ENCODE measurements at regions not wholly inside any gene's neighbourhood (a gene's known extent, or its start where the extent isn't known, plus 50 kb on each side); places are given as distances from the start of the nearest gene placed in this dataset.

DNA sequence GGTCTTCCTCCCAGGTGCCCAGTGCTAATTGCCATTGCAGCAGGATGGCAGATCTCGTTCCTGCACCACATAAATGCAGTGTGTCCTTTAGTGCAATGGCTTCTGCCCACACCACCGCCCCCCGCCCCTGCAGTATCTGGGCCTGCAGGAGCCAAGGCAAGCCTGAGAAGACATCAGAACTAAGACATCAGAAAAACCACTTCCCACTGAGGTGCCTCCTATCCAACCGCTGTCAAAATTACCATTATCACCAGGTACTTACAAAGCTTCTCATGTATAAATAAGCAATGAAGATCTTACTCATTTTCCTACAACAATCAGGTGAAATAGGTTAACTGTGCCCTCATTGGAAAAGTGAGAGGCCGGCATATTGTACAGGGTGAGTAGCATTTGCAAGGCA lies 228.8 kb downstream of the FBXO15 start:
- DNase-seq (ENCODE audit: low read depth in 2 of 2): no peak

DNA sequence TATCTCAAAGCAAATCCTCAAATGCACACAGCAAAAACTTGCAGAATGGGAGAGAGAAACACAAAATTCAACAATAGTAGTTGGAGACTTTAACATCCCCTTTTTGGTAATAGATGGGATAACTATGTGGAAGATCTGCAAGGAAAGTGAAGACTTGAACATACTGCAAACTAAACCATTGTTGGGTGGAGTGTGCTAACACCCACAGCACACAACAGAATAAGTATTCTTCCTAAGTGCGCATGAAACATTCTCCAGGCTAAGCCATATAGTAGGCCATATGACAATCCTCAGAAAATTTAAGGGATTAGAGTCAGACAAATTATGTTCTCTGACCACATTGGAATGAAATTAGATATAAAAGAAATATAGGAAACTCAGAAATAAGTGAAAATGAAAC lies 230.6 kb downstream of the FBXO15 start:
- no peak for DNase-seq (ENCODE audit: low read depth in 2 of 2)

DNA sequence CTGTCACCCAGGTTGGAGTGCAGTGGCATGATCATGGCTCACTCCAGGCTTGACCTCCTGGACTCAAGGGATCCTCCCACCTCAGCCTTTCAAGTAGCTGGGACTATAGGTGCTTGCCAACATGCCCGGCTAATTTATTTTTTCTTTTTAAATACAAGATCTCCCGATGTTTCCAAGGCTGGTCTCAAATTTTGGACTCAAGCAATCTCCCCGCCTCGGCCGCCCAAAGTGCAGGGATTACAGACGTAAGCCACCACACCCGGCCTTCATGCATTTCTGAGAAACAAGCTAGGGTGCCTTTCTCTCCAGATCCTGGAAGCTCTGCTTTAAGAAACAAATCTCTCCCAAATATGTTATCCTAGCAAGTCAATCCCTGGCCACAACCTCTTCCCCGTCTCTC lies 234.1 kb downstream of the FBXO15 start:
- no peak for DNase-seq (ENCODE audit: low read depth in 2 of 2)

DNA sequence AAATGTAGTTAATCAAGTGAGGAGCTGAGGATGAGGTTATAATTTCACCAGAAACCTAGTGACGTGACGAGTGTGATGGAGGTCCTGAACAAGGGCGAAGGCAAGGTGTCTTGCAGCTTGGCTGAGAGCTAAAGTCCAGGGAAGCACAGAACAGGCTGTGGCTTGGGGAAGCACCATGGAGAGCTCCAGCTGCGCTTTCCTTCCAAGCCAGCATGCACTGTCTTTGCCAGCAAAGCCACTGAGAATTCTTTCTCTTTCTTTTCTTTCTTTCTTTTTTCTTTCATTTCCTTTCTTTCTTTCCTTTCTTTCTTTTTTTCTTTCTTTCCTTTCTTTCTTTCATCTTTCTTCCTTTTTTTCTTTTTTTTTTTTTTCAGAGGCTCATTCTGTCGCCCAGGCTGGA lies 239.3 kb downstream of the FBXO15 start:
- DNase-seq (ENCODE audit: low read depth in 2 of 2): no peak

DNA sequence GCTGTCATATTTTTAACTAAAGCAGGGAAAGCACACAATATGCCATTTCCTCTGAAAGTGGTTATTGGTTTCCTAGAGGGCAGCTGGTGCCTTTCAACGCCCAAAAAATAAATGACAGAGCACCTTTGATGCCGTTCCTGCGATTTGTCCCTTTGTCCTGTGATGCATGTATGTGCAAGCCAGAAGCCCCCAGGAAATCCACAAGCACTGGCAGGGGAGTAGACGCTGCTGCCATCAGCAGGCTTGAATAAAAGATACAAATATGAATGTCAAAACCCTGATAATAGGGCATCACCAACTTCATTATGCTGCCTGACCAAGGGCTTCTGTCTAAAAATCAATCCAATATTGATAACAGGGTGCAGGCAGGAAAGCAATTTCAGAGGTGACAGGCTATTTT lies 246.1 kb downstream of the FBXO15 start:
- no peak for DNase-seq (ENCODE audit: low read depth in 2 of 2)

DNA sequence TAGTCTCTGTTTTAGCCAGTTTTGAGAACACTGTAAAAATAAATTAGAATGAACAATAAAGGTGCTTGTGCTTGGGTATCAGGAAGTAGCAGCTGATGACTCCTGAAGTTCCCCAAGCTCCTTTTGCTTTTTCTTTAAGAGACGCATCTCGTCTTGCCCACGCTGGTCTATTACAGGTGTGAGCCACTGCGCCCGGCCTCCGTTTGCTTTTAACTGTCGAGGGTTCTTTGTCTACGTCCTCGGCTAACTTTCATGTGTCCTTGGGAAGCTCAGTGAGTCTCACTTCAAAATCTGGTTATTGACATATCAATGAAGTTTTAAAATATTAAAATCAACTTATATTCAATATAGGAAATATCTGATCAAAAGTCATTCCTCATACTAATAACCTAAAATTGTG lies 246.5 kb downstream of the FBXO15 start:
- no peak for DNase-seq (ENCODE audit: low read depth in 2 of 2)

DNA sequence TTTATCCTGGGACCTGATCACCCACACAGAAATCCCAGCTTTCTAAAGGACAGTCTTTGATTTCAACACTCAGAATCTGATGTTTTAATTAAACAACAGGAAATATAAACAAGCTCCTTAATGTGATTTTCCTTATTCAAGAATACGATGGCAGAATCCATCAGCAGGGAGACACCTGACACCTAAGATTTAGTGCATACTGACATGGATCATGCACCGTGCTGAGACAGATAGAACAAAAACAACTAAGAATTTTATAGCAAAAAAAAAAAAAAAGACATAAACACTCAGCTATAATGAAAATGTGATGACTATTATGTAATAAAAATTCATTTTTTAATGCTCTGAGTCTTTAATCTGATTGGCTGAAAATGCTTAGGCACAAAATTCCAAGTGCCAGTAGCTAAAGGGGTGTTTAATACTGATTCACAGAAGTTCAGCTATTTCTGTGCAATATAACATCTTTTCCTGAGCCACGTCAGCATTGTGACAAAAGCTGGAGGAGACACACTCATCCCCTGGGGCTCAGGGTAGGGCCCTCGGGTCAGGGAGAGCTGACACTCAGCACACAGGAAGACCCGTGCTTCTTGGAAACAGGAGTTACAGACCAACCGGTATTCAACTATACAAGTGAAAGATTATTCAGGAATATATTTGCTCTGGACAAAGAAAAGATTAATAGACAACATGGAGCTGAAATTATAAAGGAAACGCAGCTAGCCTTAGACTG lies 247.4 kb downstream of the FBXO15 start:
- no peak for DNase-seq (ENCODE audit: low read depth in 2 of 2)

DNA sequence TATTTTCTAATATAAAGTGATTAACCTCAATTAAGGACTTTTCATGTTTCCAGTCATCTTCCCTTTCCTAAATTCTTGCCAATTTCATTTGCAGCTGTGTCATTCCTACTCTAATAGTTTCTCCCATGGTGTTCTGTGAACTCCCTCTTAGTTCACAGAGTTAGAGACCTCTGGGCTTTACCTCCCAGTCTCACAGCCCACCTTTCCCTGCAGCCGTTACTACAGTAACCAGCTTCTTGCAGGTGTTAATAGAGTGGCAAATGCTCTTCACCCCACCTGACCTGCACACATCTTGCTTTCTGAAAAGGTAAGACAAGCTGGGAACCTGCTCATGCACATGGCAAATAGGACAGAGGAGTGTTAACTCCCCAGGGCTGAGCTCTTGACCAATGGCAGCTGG lies 250.1 kb downstream of the FBXO15 start:
- DNase-seq (ENCODE audit: low read depth in 2 of 2): no peak

DNA sequence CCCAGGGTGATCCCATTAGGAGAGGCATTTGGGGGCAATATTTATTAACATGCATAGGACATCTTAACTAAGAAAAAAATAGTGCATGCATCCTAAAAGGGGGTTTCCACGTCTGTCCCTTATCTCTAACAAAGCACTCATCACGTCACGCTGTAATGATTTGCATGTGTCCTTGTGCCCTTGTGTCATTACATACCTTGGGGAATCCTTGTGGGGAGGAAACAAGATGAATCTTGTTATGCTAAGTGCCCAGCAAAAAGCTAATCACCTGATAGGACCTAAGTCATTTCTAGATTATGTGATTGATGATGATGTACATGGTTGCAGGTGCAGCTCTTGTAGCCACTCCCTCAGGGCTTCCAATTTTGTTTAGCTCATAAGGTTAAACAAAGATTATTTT lies 250.9 kb downstream of the FBXO15 start:
- DNase-seq (ENCODE audit: low read depth in 2 of 2): no peak

DNA sequence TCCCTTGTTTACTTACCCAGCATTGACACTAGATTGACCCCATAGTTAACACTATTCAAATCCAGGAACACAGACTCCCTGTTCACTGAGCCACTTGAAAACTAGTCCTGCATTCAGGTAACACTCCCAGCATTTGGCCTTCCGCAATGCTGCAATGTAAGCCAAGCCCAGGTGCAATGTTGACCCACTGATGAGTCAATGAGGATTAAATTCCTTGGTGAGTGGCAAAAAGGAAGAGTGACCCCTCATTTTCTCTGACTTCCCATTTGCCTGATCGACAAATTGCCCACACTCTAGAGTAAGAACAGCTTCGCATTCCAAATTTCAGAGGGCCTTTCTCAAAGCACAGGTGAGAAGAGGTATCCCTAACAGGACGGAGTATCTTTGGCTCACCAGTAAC lies 251.9 kb downstream of the FBXO15 start:
- DNase-seq (ENCODE audit: low read depth in 2 of 2): no peak

DNA sequence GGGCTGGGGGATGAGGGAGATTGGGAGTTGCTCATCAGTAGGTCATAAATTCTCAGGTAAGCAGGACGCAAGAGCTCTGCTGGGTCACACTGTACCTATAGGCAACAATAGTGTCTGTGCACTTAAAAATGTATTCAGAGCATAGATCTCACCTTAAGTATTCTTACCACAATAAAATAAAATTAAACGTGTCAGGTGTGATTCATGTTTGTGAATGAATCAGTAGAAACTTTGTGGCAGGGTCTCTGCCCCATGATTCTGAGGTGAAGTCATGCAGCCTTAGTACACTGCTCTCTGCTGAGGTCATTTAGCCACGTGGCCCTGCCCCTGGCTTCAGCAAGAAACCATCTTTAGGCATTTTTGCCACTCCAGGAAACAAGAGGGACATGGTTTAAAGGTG lies 253.8 kb downstream of the FBXO15 start:
- DNase-seq (ENCODE audit: low read depth in 2 of 2): no peak

DNA sequence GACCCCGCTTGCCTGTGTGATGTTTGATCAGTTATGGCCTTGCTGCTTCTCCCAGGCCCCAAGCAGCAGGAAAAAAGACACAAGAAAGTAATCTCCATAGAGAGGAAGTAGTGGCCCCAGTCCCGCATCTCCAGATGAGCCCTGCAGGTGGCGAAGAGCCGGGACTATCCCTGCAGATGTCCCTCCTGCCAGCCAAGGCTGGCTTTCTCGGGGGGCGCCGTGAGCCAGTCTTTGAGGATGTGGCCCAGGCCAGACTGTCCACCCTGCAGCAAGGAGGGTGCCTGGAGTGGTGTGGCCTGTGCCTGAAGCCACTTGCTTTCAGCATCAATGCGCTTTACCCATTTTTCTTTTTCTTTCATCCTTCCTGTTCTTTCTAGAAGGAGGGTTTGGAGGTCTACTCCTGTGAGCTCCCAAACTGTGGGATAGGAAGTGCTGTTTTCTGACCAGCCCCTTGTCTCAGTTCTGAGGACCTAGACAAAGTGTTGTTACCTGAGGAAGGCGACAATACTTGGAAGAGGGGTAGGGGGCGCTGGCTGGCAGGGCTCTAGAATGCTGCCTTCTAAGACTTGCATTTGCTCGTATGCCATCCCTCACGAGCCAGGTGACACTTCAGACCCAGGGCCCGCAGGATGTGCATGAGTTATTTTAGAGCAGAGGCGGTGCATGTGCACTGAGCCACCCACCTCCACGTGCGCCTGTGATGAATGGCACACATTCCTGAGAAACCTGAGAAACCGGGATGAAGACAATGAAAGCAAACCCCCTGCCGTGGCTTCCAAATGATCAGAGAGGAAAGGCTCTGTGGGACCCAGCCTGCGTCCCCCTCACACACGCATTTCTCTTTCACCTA lies 255.8 kb downstream of the FBXO15 start:
- no peak for DNase-seq (ENCODE audit: low read depth in 2 of 2)

DNA sequence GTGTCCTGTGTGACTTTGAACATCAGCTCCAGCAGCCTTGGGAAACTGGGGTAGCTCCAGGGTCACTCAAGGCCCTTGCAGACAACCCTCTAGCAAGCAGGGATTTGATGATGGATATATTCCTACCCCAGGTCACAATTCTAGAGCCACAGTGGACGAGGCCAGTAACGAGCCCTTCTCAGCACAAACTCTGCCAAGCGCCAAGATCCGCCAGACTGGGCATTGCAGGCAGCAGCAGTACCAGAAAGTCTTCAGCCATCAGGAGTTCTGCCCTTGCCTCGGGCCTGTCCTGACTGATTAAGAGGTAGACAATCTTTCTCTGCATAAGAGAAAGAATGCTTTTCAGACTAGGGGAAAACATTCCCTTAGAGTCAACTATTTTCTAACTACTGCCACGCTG lies 259.1 kb downstream of the FBXO15 start:
- no peak for DNase-seq (ENCODE audit: low read depth in 2 of 2)

DNA sequence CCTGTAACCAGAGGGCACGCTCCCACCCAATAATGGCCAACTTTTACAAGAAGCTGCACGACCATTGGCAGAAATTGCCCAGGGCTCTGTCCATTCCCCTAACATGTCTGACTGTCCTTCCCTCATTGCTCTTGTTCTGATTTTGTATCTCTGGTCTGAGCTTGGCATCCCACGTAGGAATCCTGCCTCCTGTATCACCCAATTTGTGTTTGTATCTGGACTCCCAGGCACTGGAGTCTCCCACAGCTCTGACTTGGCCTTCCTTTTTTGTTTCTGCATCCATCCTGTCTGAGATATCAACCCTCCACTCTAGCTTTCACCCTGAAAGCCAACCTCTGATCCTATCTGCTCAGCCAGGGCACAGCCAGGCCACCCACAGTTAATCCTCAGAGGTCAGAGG lies 259.8 kb downstream of the FBXO15 start:
- DNase-seq (ENCODE audit: low read depth in 2 of 2): no peak

DNA sequence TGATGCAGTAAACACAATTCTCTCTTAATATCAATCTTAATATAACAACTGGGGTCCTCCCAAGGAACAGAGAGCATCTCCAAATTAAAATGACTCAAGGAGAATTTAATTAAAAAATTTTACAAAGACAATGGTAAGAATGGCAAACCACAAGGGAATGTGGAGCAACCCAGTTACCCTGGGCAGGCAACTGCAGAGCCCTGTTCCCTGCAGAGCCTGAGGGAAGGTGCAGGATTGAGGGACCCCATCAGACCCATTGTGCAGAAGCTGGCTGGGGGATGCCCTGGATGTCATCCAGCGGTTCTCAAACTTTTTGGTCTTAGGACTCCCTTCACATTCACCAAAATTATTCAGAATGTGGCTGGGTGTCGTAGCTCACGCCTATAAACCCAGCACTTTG lies 262.8 kb downstream of the FBXO15 start:
- no peak for DNase-seq (ENCODE audit: low read depth in 2 of 2)

DNA sequence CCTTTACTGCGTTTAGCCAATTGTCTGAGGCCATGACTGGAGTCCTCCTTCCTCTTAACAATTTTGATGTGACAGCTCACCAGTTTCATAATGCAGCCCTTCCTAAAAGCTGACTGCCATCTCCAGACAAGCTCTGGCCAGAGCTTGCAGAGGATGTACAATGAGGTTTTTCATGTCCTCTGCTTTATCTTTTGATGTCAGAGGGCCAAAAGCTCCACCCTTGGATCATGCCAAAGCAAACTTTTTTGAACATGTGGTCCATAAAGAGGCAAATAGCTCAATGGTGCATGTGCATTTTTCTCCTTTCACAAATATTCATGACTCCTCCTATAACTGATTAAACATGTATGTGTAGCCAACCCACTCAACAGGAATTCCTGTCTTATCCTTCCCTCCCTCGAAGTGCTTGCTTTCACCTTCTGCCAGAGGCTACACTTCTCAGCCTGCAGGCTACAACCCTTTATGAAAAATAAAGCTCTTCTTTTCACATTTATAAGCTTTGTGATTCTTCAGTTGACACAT lies 266.2 kb downstream of the FBXO15 start:
- DNase-seq (ENCODE audit: low read depth in 2 of 2): no peak

DNA sequence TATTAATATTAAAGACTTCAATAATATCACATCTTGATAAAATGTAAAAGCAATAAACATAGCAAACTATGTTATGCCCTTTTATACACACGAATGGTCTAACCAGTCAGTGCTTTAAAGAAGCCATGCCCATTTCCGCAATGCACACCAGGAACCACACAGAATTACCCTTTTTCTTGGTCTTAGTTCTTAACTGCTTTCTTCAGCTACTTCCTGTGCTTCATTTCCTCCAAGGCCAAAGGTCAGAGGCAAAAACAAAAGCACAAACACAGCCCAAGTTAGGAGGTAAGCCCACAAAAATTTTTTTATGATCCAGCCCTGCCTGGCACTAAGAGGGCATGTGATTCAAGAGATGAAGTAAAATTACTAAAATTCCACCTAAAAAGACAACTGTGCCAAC lies 267.2 kb downstream of the FBXO15 start:
- DNase-seq (ENCODE audit: low read depth in 2 of 2): no peak

DNA sequence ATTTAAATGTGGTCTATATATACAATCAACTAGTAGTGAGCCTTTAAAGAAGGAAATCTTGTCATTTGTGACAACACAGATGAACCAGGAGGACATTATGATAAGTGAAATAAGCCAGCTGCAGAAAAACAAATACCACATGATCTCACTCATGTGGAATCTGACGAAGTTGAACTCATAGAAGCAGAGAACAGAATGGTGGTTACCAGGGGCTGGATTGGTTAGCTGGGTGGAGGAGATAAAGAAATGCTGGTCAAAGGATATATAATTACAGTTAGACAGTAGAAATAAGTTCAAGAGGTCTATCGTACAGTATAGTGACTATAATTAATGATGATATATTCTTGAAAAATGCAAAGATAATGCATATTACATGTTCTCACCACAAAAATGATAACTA lies 267.9 kb downstream of the FBXO15 start:
- no peak for DNase-seq (ENCODE audit: low read depth in 2 of 2)

DNA sequence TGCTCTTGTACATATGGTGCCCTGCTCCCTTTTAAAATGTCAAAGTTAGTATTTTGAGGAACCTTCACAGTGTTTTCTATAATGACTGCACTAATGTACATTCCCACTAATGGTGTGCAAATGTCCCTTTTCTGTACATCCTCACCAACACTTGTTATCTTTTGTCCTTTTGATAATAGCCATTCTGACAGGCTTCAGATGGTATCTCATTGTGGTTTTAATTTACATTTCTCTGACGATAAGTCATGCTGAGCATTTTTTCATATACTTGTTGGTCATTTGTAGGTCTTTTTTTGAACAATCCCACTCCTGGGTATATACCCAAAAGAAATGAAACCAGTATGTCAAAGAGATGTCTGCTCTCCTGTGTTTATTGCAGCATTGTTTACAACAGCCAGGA lies 268.3 kb downstream of the FBXO15 start:
- no peak for DNase-seq (ENCODE audit: low read depth in 2 of 2)

DNA sequence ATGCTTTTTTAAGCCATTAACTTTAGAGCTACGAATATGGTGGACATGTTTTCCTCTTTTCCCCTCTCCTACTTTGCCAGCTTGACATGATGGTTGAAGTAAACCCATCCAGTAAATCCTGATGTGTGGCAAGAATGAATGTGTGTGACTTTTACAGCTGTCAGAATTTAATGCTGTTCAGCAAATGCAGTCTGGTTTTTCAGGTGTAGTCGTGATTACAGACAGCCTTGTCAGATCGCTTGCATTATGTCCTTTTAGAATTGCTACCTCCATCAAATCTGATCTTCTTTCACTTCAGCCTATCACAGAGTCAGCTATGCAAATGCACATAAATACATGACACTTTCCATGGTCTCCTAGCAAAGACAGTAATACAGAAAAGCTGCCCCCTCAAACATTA lies 278.5 kb downstream of the FBXO15 start:
- no peak for DNase-seq (ENCODE audit: low read depth in 2 of 2)

DNA sequence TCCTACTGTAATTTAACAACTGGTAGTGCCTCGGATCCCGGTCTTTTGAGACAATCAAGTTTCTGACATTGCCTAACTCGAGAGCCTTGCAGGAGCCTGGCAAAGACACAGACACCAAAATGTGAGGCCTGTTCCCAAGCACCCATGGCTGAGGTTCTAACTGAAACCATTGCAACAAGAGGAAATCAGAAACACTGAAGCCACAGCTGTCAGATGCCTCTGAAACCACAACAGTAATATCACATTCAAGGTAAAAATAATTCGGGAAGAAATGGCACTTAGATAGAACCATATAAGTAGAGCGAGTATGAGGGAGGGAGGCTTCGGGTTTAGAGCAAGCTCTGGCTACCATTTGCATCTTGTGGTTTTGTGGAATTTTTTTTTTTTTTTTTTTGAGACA lies 285.9 kb downstream of the FBXO15 start:
- DNase-seq (ENCODE audit: low read depth in 2 of 2): no peak

DNA sequence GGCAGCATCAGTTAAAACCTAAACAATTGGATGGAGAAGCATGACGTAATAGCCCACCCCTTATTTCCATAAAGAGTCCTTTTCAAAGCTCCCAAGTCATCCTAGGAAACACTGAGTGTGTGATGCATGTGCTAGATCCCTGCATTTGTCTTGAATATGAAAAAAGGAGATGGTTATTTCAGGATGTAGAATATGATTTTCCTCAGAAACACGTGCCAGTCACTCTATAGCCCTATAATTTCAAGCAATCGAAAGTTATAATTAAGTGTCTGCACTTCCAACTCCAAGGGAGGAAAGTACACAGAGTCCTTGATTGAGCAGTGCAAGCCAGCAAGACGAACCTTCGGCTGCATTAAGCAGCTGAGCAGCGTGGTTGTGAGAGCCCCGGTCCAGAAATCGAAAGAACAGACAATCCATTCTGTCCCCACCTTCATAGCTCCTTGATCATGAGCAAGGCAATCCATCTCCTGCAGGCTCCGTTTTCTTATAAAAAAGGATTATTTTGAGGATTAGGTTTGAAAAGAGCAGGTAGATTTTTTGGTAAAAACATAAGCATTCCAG lies 287.7 kb downstream of the FBXO15 start:
- no peak for DNase-seq (ENCODE audit: low read depth in 2 of 2)
